Liver (tissue), 8 donors: ENCODE measurements at regions not wholly inside any gene's neighbourhood (a gene's known extent, or its start where the extent isn't known, plus 50 kb on each side); places are given as distances from the start of the nearest gene placed in this dataset.

Source experiments
- DNase-seq: peaks from one replicate; pipeline ENCODE4 v3.0.0-alpha.2; 2017; ENCODE audit warnings: low spot score
- H3K27ac ChIP-seq, 2 donors: one replicate each; pipeline ENCODE4 v1.7.0; 2013; ENCODE audit warnings: inconsistent platforms in 2 of 2, low read length in 2 of 2, control low read depth in 1 of 2, low read depth in 1 of 2, mild to moderate bottlenecking in 1 of 2
- H3K27me3 ChIP-seq, 4 donors: one replicate each; pipeline versions ENCODE4 v1.6.1 to v1.7.0; 2013; ENCODE audit warnings: low read length in 3 of 4, inconsistent platforms in 1 of 4, mild to moderate bottlenecking in 1 of 4, moderate library complexity in 1 of 4; ENCODE audit not compliant: control insufficient read depth in 4 of 4, insufficient read depth in 4 of 4
- H3K36me3 ChIP-seq, 4 donors: one replicate each; pipeline versions ENCODE4 v1.6.1 to v1.7.0; 2013; ENCODE audit warnings: low read length in 3 of 4, mild to moderate bottlenecking in 3 of 4, low read depth in 1 of 4, moderate library complexity in 1 of 4; ENCODE audit not compliant: control insufficient read depth in 4 of 4, insufficient read depth in 3 of 4
- H3K4me1 ChIP-seq, 4 donors: one replicate each; pipeline versions ENCODE4 v1.6.1 to v1.7.0; 2013; ENCODE audit warnings: low read length in 3 of 4, mild to moderate bottlenecking in 3 of 4, moderate library complexity in 1 of 4; ENCODE audit not compliant: control insufficient read depth in 4 of 4, insufficient read depth in 4 of 4
- H3K4me3 ChIP-seq, 3 donors: one replicate each; pipeline versions ENCODE4 v1.6.1 to v1.7.0; 2013; ENCODE audit warnings: low read length in 3 of 3, control low read depth in 1 of 3, low read depth in 1 of 3, mild to moderate bottlenecking in 1 of 3
- H3K9ac ChIP-seq, 2 donors: one replicate each; pipeline ENCODE4 v1.7.0; 2013; ENCODE audit warnings: low read length in 2 of 2, mild to moderate bottlenecking in 2 of 2, moderate library complexity in 2 of 2, control low read depth in 1 of 2, low read depth in 1 of 2
- H3K9me3 ChIP-seq, 4 donors: one replicate each; pipeline versions ENCODE4 v1.6.1 to v1.7.0; 2013; ENCODE audit warnings: low read length in 3 of 4; ENCODE audit not compliant: control insufficient read depth in 4 of 4
- CTCF ChIP-seq: fragments of 150-350 bp; IDR thresholded peaks from 2 replicates; pipeline ENCODE4 v1.5.1; 2017; ENCODE audit warnings: improper control_type of control experiment, low read depth, low read length; ENCODE audit not compliant: missing input control
- EGR1 ChIP-seq, 2 donors: IDR thresholded peaks; 2 replicates each; pipeline ENCODE4 v1.6.1; 2016 to 2018; ENCODE audit warnings: antibody characterized with exemption in 2 of 2, low read depth in 2 of 2
- FOXA1 ChIP-seq: IDR thresholded peaks from 2 replicates; pipeline ENCODE4 v1.6.1; 2016; ENCODE audit warnings: antibody characterized with exemption
- GABPA ChIP-seq, 2 donors: IDR thresholded peaks in 1 of 2; conservative IDR thresholded peaks in 1 of 2; 2 replicates each; pipeline ENCODE4 v1.6.1; 2016; ENCODE audit warnings: antibody characterized with exemption in 2 of 2, mild to moderate bottlenecking in 1 of 2, moderate library complexity in 1 of 2
- HNF4G ChIP-seq: IDR thresholded peaks from 2 replicates; pipeline ENCODE4 v1.6.1; 2016; ENCODE audit warnings: antibody characterized with exemption
- JUND ChIP-seq, 2 donors: IDR thresholded peaks; 2 replicates each; pipeline ENCODE4 v1.6.1; 2016; ENCODE audit warnings: antibody characterized with exemption in 2 of 2
- MAX ChIP-seq: IDR thresholded peaks from 2 replicates; pipeline ENCODE4 v1.6.1; 2016; ENCODE audit warnings: antibody characterized with exemption
- RXRA ChIP-seq, 2 donors: IDR thresholded peaks; 2 replicates each; pipeline ENCODE4 v1.6.1; 2017 to 2018; ENCODE audit warnings: antibody characterized with exemption in 2 of 2, mild to moderate bottlenecking in 1 of 2
- TAF1 ChIP-seq: conservative IDR thresholded peaks from 2 replicates; pipeline ENCODE4 v1.6.1; 2016; ENCODE audit warnings: antibody characterized with exemption, mild to moderate bottlenecking
- YY1 ChIP-seq: IDR thresholded peaks from 2 replicates; pipeline ENCODE4 v1.6.1; 2016; ENCODE audit warnings: antibody characterized with exemption, mild to moderate bottlenecking
- ZBTB33 ChIP-seq: IDR thresholded peaks from 2 replicates; pipeline ENCODE4 v1.6.1; 2016; ENCODE audit warnings: antibody characterized with exemption
- WGBS: extraction: QIAGEN DNeasy Blood & Tissue Kit; methylation state at CpG from one replicate; pipeline ENCODE4 v1.1.7; 2013; 5-methylcytosine and 5-hydroxymethylcytosine counted together
- donor health status: healthy.
- donor health status: healthy.
- donor health status: healthy.
- donor health status: healthy.
- donor health status: healthy.

- DNase-seq: no peak
- WGBS: 66% methylated on average over 2 of the region's 2 CpGs
- H3K27me3 ChIP-seq: no peaks in the 10 kb centered on the region
- no peak overlapping the region for H3K9ac ChIP-seq
- no peak overlapping the region for H3K27ac ChIP-seq
- TF ChIP-seq RXRA (IDR thresholded peaks at IDR 0.05): no peak
- no peak for TF ChIP-seq EGR1 (IDR thresholded peaks at IDR 0.05; ENCODE audit: low read depth in 2 of 2)
- peaks cover 0 to 2% (median 1%) of the 10 kb centered on the region in 4 donors for H3K9me3 ChIP-seq
- no peak overlapping the region for H3K4me3 ChIP-seq
- H3K36me3 ChIP-seq: no peaks in the 10 kb centered on the region
- H3K4me1 ChIP-seq: no peaks in the 10 kb centered on the region
These were observed 378.7 kb upstream of the ADGRB3 start for GRCh38 chr6:68256391-68256790.

- WGBS: 59% methylated on average over 2 of the region's 2 CpGs
- no peaks in the 10 kb centered on the region for H3K4me1 ChIP-seq
These were observed 382.4 kb upstream of the ADGRB3 start for GRCh38 chr6:68252632-68253031.

GRCh38 chr6:68247782-68248181, 387.3 kb upstream of the ADGRB3 start:
- Histone ChIP-seq H3K27ac (no peak overlapping the region), H3K9ac (no peak overlapping the region), H3K4me3 (no peak overlapping the region), H3K9me3 (no peaks in the 10 kb centered on the region), H3K27me3 (peaks cover 0 to 4% (median 0%) of the 10 kb centered on the region in 4 donors), H3K36me3 (no peaks in the 10 kb centered on the region), H3K4me1 (no peaks in the 10 kb centered on the region)
- no peak for TF ChIP-seq CTCF
- TF ChIP-seq YY1: no peak
- WGBS: 86% methylated on average over 4 of the region's 4 CpGs
- DNase-seq: no peak

More at GRCh38 chr6:68252632-68253031, 382.4 kb upstream of the ADGRB3 start:
- Histone ChIP-seq H3K27me3 (no peaks in the 10 kb centered on the region), H3K4me3 (no peak overlapping the region), H3K36me3 (no peaks in the 10 kb centered on the region), H3K9ac (no peak overlapping the region), H3K27ac (no peak overlapping the region), H3K9me3 (peaks cover 0 to 2% (median 0%) of the 10 kb centered on the region in 4 donors)
- no peak for DNase-seq
- TF ChIP-seq FOXA1 (no peak), ZBTB33 (no peak), HNF4G (no peak), GABPA (IDR thresholded peaks at IDR 0.05 in 1 of 2, conservative IDR thresholded peaks at IDR 0.05 in 1 of 2) (no peak), MAX (no peak), JUND (IDR thresholded peaks at IDR 0.05) (no peak), YY1 (no peak), RXRA (IDR thresholded peaks at IDR 0.05) (no peak), TAF1 (no peak)
